Ishikawa (cell line): ENCODE measurements at regions not wholly inside any gene's neighbourhood (a gene's known extent, or its start where the extent isn't known, plus 50 kb on each side); places are given as distances from the start of the nearest gene placed in this dataset.

Experiments used
- CREB1 ChIP-seq: IDR thresholded peaks from 2 replicates; pipeline ENCODE4 v1.6.1; 2012; ENCODE audit warnings: low read depth
- EGR1 ChIP-seq: IDR thresholded peaks from 2 replicates; pipeline ENCODE4 v1.6.1; 2012
- EP300 ChIP-seq: IDR thresholded peaks from 2 replicates; pipeline ENCODE4 v1.6.1; 2012; ENCODE audit warnings: borderline replicate concordance
- NFIC ChIP-seq: IDR thresholded peaks from 2 replicates; pipeline ENCODE4 v1.6.1; 2012
- RAD21 ChIP-seq: IDR thresholded peaks from 2 replicates; pipeline ENCODE4 v1.6.1; 2012; ENCODE audit warnings: low read depth
- TAF1 ChIP-seq: IDR thresholded peaks from 2 replicates; pipeline ENCODE4 v1.6.1; 2012; ENCODE audit warnings: low read depth, mild to moderate bottlenecking
- ZBTB7A ChIP-seq: IDR thresholded peaks from 2 replicates; pipeline ENCODE4 v1.6.1; 2012; ENCODE audit warnings: low read depth
- TF ChIP-seq, protein P1 (sequence below): IDR thresholded peaks from 2 replicates; pipeline ENCODE4 v1.6.1; 2012
- TF ChIP-seq, protein P2 (sequence below): IDR thresholded peaks from 2 replicates; pipeline ENCODE4 v1.6.1; 2012; ENCODE audit warnings: low read depth, mild to moderate bottlenecking

DNA sequence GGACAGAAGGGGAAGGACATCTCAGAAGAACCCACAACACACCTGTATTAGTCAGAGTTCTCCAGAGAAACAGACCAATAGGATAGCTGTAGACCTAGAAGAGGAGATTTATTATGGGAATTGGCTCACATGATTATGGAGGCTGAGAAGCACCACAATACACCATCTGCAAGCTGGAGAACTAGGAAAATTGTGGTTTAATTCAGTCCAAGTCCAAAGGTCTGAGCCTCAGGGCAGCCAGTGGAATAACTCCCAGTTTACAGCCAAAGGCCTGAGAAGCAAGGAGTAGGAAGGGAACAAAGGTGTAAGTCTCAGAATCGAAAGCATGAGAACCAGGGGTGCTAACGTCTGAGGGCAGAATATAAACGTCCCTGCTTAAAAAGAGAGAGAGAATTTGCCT lies 99.6 kb upstream of the AUTS2 start:
- no peak for TF ChIP-seq TAF1
- no peak for TF ChIP-seq EGR1
- TF ChIP-seq, protein P1, sequence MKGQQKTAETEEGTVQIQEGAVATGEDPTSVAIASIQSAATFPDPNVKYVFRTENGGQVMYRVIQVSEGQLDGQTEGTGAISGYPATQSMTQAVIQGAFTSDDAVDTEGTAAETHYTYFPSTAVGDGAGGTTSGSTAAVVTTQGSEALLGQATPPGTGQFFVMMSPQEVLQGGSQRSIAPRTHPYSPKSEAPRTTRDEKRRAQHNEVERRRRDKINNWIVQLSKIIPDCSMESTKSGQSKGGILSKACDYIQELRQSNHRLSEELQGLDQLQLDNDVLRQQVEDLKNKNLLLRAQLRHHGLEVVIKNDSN, result no peak
- no peak for TF ChIP-seq CREB1
- TF ChIP-seq EP300, result no peak
- TF ChIP-seq, protein P2, sequence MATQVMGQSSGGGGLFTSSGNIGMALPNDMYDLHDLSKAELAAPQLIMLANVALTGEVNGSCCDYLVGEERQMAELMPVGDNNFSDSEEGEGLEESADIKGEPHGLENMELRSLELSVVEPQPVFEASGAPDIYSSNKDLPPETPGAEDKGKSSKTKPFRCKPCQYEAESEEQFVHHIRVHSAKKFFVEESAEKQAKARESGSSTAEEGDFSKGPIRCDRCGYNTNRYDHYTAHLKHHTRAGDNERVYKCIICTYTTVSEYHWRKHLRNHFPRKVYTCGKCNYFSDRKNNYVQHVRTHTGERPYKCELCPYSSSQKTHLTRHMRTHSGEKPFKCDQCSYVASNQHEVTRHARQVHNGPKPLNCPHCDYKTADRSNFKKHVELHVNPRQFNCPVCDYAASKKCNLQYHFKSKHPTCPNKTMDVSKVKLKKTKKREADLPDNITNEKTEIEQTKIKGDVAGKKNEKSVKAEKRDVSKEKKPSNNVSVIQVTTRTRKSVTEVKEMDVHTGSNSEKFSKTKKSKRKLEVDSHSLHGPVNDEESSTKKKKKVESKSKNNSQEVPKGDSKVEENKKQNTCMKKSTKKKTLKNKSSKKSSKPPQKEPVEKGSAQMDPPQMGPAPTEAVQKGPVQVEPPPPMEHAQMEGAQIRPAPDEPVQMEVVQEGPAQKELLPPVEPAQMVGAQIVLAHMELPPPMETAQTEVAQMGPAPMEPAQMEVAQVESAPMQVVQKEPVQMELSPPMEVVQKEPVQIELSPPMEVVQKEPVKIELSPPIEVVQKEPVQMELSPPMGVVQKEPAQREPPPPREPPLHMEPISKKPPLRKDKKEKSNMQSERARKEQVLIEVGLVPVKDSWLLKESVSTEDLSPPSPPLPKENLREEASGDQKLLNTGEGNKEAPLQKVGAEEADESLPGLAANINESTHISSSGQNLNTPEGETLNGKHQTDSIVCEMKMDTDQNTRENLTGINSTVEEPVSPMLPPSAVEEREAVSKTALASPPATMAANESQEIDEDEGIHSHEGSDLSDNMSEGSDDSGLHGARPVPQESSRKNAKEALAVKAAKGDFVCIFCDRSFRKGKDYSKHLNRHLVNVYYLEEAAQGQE, result no peak
- TF ChIP-seq NFIC, result no peak
- no peak for TF ChIP-seq RAD21
- no peak for TF ChIP-seq ZBTB7A
